GM04503 (cell line): ENCODE measurements at regions not wholly inside any gene's neighbourhood (a gene's known extent, or its start where the extent isn't known, plus 50 kb on each side); places are given as distances from the start of the nearest gene placed in this dataset.
A peak's percentile ranks its signal among the peaks of the same experiment; 100 is the strongest.

ENCODE experiments used
- DNase-seq: peaks from one replicate; pipeline ENCODE4 v3.0.0-alpha.2; 2012; ENCODE audit warnings: low read depth

DNA sequence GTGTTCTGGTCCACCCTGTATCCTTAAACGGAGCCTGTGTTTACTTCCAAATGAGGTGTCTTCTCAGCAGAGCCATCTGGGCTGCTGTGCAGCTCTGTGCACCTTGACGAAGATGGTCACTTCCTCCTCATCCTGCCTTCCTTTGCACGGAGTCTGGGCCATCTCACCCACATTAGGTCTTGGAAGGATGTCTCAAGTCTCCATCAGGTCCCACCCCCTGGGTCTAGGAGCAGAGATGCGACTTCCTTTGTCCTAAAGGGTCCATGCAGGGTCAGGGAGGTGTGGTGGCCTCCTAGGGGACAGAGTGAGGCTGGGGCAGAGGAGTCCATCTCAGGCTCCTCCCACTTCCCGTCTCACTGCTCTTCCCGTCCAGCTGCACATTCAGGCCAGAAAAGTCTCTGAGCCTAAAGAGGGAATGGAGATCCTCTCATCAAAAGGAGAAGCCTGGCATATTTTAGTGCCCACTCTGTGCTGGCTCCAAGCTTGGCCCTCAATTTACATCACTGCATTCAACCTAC lies 209.2 kb downstream of the MATN1 start:
- no peak for DNase-seq

DNA sequence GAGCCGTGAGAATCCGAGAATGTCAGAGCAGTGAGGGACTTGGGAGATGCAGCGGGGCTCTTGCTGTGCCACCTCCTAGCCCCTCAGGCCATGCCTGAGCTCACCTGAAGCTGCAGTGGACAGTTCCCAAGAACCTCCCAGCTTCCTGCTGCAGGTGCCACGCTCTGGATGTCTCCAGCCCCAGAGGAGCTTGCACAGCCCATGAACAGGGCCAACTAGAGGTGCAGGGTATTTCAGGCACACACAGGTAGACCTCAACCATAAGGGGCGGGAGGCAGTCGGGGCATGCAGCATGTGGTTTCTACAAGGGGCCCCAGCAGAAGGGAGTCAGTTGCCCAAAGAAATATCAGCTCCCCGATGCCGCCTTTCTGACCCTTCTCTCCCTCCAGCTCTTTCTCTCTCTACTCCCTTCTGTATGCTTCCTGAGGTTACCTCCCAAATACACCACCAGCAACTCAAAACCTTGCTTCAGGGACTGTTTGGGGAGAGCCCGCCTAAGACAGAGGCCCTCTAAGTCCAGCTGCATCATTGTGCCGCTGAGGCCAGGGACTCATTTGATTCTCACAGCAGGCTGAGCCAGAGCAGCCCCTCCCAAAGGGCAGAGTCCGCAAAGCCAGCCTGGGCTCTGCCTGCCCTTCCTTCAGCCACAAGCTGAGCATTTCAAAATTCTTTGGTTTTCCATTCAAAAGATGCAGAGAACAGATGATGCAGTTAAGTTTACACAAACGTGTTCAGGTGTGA lies 209.8 kb downstream of the MATN1 start:
- no peak for DNase-seq

DNA sequence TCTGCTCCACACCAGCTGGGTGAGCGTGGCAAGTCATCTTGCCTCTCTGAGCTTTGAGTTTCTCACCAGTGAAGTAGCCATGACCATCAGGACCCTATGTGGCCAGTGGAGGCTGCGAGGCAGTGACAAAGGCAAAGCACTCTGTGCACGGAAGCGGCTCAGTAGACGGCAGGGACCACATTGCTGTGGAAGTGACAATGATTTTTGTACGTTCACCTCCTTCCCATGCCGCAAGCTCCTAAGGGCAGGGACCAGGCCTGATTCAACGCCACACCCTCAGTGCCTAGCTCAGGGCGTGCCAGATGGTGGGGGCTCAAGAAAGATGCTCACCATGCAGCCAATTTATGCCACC lies 210.5 kb downstream of the MATN1 start:
- no peak for DNase-seq

DNA sequence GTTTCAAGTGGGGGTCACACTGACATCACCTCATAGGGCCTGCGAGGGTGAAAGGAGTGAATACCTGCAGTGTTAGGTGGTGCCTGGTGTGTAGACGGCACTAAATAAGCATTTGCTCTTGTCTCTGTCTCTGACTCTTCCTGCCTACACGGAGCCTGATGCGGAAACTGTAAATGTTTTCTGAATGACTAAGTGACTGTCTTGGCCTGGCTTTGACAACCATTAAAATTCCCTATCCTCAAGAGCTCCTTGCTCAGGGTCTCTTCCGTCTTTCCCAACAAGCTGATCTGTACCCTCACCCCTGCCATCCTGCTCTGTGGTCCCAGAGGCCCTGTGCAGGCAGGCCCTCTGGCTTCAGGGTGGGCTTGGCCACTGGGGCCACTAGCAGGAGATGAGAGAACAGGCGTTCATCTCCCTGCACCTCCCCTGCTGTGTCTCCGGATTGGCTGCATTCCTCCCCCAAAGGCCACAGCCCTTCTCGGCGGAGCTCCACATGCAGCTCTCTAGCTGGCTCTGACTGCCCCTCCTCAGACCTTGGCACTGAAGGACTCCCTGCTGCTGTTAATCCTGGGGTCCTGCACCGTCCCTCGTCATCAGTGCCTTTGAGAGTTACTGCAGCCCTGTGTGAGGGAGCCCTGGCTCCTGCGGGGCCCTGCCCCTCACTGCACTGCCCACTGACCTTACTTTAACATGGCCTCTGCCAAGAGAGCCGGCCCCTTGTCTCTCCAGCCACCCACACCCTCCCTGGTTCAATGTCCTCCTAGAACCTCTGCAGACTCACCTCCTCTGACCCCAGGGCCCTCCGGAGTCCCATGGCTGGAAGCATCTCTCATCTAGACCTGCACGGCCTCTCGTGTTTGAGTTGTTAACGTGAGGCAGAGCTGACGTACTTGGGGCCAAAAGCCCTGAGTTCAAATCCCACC lies 211.1 kb downstream of the MATN1 start:
- DNase-seq: peak; percentile 40

DNA sequence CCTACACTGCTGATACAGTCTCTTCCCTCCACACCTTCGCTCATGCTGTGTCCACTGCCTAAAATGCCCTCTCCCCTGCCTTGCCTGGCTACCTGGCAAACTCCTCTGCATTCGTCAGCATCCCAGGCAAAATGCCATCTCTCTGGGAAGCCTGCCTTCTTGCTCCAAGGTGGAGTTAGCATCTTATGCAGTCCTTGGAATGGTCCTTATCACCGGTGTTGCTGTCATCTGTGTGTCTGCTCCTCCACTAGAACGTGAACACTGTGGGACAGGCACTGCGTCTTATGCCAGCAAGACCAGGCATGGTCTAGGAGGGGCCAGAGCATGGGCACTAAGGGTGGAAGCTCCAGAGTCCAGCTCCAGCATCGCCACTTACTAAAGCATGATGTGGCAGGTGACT lies 211.8 kb downstream of the MATN1 start:
- DNase-seq: no peak

DNA sequence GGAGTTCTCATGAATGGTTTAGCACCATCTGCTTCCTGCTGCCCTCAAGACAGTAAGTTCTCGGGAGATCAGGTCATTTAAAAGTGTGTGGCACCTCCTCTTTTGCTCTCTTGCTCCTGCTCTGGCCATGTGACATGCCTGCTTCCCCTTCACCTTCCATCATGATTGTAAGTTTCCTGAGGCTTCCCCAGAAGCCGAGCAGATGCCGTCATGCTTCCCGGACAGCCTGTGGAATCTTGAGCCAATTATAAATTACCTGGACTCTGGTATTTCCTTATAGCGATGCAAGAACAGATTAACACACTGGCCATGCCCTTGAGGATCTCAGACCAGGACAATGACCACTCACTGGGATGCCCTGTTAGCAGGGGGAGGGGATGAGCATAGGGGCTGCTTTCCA lies 212.3 kb downstream of the MATN1 start:
- DNase-seq: no peak

DNA sequence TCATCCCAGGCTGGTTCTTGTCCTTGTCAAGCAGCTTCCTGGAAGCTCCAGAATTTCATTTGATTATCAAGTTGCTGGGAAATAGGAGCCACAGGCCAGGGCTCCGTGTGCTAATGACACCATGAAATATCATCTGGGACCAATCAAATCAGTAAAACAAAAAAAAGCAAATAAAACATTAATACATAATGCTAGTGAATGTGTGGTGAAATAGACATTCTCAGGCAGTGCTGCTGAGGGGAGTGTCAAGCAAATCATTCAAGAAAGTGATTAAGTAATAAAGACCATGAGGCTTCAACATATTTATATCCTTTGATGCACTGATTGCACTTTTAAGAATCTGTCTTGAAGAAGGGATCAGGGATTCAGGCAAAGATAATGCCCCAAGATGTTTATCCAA lies 213.7 kb downstream of the MATN1 start:
- no peak for DNase-seq

DNA sequence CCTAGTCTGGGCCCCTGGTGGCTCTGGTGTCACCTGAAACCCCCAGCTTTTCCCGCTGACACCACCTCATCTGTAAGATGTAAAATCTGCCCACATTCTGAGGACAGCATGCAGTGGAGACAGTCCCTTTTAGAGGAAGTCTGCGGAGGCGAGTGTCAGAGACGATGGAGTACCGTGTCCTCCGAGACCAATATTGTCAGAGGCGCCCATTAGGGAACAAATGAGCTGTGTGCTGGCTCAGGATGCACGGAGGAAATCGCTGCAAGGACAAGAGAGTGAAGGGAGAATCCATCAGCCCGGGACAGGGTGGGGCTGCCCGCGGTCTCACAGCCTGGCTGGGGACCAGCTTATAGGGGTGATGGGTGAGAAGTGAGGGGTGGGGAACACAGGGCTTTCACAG lies 214.8 kb downstream of the MATN1 start:
- DNase-seq: no peak

DNA sequence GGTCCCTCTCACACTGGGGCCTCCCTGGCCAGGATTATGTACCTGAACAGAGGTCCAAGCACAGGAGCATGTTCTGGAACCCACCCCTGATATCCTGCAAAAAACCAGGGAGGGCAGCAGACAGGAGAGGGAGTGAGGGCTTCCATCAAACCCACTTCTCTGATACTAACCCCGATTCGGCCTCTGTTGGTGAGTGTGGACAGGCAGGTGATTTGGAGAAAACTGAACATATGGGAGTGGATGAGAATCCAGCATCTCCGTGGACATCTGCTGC lies 215.3 kb downstream of the MATN1 start:
- no peak for DNase-seq

DNA sequence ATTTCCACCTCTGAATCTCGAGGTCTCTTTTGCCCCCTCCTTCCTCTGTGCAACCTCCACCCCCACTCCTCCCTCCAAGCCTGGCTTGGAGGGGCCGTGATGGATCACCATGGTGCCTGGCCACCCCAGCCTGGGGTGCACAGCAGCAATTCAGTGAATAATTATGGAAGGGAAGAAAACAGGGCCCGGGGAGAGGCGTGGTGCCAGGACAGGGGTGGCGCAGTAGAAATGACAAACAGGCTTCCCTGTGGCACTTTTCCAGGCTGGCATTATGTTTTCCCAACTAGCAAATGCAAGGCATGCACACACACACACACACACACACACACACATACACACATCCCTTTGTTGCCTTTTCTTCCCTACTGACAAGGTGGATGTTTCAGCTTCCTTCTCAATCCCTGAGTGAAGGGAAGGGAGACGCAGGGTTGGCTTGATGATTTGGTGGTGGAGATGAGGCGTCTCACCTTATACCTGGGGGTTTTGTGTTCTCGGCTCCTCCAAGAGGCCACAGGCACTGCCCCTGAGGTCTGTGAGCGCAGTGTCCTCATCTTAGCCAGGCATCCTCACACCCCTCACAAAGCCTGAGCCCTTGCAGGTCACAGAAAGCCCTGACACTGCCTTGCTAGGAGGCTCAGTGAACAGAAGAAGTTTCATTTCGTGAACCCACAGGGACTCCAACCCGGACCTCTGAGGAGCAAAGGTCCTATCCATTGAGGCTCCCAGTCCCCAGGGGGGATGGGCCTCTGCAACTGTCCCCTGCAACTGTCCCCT lies 215.8 kb downstream of the MATN1 start:
- no peak for DNase-seq

DNA sequence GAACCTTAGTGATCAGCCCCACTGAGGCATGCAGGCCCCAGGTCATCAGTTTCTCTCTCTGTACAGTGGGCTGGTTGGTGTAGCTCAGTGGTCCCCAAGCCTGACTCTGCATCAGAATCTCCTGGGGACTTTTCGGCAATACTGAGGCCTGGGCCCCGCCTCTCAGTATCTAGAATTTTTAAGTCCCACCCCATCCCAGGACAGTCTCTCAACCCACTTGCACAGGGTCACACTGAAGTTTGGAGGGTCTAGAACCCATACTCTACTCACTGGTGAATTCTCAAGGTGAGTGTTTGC lies 216.4 kb downstream of the MATN1 start:
- DNase-seq: no peak

DNA sequence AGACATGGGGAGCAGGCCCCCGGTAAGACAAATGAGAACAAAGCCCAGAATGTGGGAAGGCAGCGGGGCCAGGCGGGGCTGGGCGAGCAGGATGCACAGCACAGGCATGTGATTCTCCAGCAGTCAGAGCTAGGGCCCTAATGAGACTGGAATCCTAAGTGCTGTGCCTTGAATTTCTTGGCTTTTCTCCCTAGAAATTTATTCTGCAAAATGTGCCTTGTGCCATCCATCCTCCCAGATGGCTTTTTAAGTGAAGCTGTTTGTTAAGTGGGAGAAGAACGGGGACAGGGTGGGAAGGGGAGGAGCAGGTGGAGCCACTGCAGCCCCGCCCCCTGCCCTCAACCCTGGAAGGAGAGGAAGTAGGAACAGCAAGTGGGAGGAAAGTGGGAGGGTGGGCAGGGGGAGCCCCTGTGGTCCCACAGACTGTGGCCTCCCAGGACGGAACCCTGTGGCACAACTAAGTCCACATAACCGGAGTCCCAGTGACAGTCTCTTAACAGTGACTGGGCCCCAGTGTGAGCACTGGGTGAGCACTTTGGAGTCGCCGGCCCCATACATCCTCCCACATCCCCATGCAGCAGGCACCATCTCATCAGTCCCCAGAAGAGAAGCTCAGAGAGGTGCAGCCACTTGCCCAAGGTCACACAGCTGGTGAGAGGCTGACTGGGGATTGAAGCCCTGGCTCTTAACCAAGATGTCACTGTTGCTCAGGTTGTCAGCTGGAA lies 216.9 kb downstream of the MATN1 start:
- no peak for DNase-seq

DNA sequence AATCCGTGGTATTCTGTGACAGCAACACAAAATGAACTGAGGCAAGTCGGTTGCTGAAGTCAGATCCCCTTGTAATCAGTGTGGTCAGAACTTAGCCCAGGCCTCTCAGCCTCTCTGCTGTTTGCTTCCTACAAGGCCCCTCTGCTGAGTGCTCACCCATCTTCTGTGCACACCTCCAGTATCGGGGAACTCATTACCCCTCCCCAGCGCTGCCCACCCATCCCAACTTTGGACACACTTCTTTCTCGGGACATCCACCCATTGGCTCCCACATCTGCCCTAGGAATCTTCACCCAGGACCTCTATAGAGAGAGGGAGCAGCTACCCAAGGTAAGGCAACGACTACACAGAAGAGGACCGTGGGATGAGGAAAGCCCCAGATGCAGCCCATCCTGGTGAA lies 217.5 kb downstream of the MATN1 start:
- DNase-seq: no peak

DNA sequence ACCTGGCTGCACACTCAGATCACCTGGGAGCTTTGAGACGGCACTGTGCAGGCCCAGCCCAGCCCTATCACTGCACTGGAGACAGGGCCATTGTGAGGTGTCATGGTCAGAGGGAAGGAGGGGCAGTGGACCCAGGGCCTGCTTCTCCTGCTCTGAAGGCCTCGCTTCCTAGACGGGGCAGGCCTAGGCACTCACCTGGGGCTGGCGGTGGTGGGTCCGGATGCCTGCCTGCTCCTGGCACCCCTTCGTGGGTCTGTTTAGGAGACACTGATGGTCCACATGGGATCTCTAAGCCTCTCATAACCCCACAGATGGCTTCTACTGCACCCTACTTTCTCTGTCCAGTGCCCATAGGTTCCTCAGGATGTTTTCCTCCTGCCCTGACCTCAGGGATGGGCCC lies 230.9 kb downstream of the MATN1 start:
- no peak for DNase-seq

DNA sequence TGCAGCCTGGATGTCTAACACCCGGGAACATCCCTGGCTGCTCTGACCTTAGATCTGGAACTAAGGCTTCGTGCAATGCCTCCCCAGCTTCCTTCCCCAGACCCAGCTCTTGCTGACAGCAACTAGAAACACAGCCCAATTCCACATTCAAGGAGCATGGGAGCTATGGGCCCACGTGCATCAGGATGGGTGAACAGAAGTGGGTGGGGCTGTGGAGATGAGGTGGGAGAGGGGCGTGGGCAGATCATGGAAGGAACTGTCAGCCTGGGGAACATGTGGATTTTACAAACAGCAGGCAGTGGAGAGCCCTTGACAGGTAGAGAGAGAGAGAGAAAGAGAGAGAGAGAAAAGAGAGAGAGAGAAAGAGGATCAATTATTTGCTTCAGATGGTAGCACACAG lies 231.6 kb downstream of the MATN1 start:
- DNase-seq: no peak

DNA sequence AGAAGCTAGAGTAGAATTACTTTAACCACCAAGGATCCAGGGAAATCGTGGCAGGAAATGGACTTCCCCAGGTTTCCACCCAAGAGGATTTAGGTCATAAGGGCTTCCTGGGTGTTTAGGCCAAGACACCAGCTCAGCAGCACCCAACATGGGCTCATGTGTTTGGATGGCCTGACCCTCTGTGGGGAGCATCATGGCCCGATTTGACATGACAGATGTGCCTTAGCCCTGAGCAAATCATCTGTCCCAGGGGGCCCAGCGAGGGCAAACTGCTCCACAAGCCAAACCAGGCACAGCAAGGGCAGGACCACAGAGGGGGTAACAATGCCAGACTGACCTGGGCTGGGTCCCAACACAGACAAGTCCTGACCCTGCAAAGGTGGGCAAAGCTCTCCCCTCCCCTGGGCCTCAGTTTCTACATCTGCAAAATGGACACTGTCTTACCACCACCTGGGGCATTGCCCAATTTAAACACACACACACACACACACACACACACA lies 232.8 kb downstream of the MATN1 start:
- DNase-seq: no peak

DNA sequence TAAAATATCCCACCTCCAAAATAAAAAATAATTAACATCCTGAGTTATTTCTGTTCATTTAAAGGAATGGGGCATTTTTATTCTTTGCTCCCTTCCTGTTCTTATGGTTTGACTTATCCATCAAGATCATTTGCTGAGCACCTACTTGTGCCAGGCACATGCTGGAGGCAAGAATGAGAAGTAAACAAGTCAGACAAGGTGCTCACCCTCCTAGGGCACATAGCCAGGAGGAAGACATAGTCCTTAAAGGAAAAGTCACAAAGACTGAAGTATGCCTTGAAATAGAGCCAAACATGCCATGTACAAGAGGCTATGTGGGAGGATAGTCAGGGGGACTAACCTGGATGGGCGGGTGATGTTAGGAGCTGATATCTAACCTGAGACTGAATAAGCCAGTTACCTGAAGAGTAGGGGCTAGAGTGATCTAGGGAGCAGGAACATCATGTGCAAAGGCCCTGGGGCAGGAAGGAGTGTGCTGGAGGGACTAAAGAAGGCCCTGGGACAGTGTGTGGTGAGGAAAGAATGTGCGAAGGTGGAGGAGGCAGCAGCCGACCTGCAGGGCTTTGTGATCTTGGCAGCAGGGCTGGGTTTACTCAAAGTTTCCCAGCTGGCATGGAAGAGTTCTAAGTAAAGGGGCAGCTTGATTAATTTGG lies 233.5 kb downstream of the MATN1 start:
- no peak for DNase-seq

DNA sequence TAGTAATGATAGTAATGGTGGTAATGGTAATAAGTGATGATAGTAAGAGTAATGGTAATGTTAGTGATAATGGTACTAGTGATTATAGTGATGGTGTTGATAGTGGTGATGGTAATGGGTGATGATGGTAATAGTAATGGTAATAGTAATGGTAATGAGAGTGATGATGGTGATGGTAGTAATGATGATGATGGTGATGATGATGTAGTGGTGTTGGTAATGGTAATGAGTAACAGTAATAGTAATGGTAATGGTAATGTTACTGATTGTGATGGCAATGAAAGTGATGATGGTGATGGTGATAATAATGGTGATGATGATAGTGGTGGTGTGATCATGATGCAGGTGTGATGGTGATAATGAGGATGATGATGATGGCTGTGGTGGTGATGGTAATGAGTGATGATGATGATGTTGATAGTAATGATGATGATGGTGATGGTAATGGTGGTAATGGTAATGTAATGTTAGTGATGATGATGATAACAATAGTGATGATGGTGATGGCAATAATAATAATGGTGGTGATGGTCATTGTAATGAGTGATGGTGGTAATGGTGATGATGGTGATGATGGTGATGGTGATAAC lies 235.0 kb downstream of the MATN1 start:
- no peak for DNase-seq

DNA sequence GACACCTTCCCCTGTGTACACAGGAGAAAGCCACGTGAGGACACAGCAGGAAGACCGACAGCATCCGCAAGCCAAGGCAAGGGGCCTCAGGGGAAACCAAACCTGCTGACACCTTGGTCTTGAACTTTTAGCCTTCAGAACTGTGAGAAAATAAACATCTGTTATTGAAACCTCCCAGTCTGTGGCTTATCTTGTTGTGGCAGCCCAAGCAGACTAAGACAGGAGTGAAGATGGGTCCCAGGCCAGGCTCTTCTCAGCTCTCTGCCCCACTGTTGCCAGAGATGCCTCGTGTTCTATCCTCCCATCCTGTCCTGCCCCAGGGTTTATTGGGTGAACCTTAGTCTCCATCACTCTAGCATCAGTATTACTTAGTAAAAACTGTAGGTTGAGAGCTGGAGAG lies 236.3 kb downstream of the MATN1 start:
- no peak for DNase-seq

DNA sequence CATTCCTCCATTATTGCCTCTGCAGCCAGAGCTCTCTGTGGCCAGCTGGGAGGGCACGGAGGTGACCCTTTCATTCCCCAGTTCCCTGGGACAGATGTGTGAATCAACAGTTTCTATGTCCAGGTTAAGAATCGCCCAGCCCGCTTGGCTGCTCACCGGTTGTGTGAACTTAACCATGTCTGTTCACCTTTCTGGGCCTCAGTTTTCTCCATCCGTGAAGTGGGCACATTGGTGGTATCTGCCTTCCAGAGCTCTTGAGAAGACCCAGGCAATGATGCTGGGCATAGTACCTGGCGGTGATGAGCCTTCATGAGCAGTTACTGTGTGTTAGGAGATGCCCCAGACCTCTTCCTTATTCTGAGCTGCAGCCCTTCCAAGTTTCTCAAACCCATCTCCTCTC lies 238.3 kb downstream of the MATN1 start:
- no peak for DNase-seq

DNA sequence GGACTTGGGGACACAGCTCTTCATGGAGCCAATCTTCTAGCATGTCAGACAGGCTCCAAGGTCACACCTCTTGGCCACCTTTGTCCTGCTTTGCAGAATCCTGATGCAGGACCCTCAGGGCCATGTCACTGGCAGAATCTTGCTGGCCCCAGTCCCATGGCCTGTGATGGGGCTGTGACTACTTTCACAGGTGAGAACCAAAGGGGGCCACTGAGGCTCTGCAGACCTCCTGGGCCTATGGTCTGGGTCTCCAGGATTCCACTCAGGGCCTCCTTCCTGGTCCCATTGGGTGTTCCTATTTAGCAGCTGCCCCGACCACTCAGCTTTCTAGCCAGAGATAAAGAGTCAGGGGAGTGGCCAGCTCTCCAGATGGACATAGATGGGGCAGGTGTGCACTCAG lies 238.7 kb downstream of the MATN1 start:
- DNase-seq: no peak
